Endothelial cell of umbilical vein (primary cell): ENCODE measurements at regions not wholly inside any gene's neighbourhood (a gene's known extent, or its start where the extent isn't known, plus 50 kb on each side); places are given as distances from the start of the nearest gene placed in this dataset.

Experiments used
- BruUV-seq: library from RNA; stranded (reverse); fragments of 400-500 nt; replicated peaks from 2 replicates; lab custom pipeline; 2021; lab: Mats Ljungman, UMichigan
- CTCF ChIA-PET: fragments of 300-600, 350-600 bp; sonication (Branson Sonifier 250); formaldehyde crosslinking; loops from one replicate; lab custom pipeline; 2021; ENCODE audit warnings: antibody characterized with exemption, inconsistent platforms; lab: Charles Lee
- POLR2A ChIA-PET: fragments of 300-600, 350-600 bp; sonication (Branson Sonifier 250); formaldehyde crosslinking; loops from one replicate; lab custom pipeline; 2021; ENCODE audit warnings: antibody characterized with exemption, inconsistent platforms; lab: Charles Lee
- DNase-seq: peaks from one replicate; pipeline ENCODE4 v3.0.0-alpha.2; 2011; ENCODE audit warnings: low read depth, low spot score
- FAIRE-seq: peaks from 2 replicates; lab custom pipeline; 2011; peaks lifted over from hg19 to GRCh38; lab: Jason Lieb, UNC
- H2AFZ ChIP-seq: 2 replicates; pipeline ENCODE4 v1.6.0; 2012; ENCODE audit warnings: low read depth, low read length, control low read depth, inconsistent platforms
- H3K27ac ChIP-seq: 2 replicates; pipeline ENCODE4 v1.5.1; 2011; ENCODE audit warnings: low read depth, mild to moderate bottlenecking, control low read depth, low read length, moderate library complexity; ENCODE audit not compliant: insufficient read depth
- H3K27me3 ChIP-seq, 2 experiments: 2 replicates each; pipeline versions ENCODE4 v1.6.0 to v1.6.1; 2011; ENCODE audit warnings: low read length in 2 of 2, mixed read lengths in 1 of 2; ENCODE audit not compliant: control insufficient read depth in 2 of 2, insufficient read depth in 2 of 2
- H3K36me3 ChIP-seq, 2 experiments: 2 replicates in 1 of 2; 3 replicates in 1 of 2; pipeline ENCODE4 v1.5.1; 2011; ENCODE audit warnings: low read length in 2 of 2, mild to moderate bottlenecking in 1 of 2, moderate library complexity in 1 of 2; ENCODE audit not compliant: control insufficient read depth in 2 of 2, insufficient read depth in 2 of 2; ENCODE audit errors: extremely low read depth in 1 of 2
- H3K4me1 ChIP-seq: 3 replicates; pipeline ENCODE4 v1.5.1; 2011; ENCODE audit warnings: mild to moderate bottlenecking, low read length; ENCODE audit not compliant: control insufficient read depth, insufficient read depth; ENCODE audit errors: extremely low read depth
- H3K4me2 ChIP-seq: 2 replicates; pipeline ENCODE4 v1.6.1; 2011; ENCODE audit warnings: low read length, control low read depth, mixed read lengths; ENCODE audit not compliant: insufficient read depth
- H3K4me3 ChIP-seq, 3 experiments: fragments of 200-600 bp in 1 of 3; sonication (generic), shearing (Covaris generic) in 1 of 3; replicated peaks in 1 of 3; 2 replicates each; pipeline ENCODE4 v1.5.1; 2011 to 2016; ENCODE audit warnings: control low read depth in 3 of 3, low read length in 3 of 3, mild to moderate bottlenecking in 2 of 3, inconsistent platforms in 1 of 3, low read depth in 1 of 3, moderate library complexity in 1 of 3; ENCODE audit not compliant: insufficient read depth in 1 of 3
- H3K79me2 ChIP-seq: 2 replicates; pipeline ENCODE4 v1.6.0; 2012; ENCODE audit warnings: low read length, inconsistent platforms; ENCODE audit not compliant: control insufficient read depth, insufficient read depth
- H3K9ac ChIP-seq: replicated peaks from 2 replicates; pipeline ENCODE3; 2011; ENCODE audit warnings: low read length, control low read depth; ENCODE audit not compliant: insufficient read depth; ENCODE audit errors: extremely low read depth
- H3K9me1 ChIP-seq: replicated peaks from 3 replicates; pipeline ENCODE4 v1.6.0; 2011; ENCODE audit warnings: mild to moderate bottlenecking, low read length; ENCODE audit not compliant: control insufficient read depth, insufficient read depth; ENCODE audit errors: extremely low read depth
- H3K9me3 ChIP-seq: replicated peaks from 2 replicates; pipeline ENCODE4 v1.5.1; 2012; ENCODE audit warnings: low read length, inconsistent platforms; ENCODE audit not compliant: control insufficient read depth, insufficient read depth
- H4K20me1 ChIP-seq: replicated peaks from 2 replicates; pipeline ENCODE3; 2011; ENCODE audit warnings: mild to moderate bottlenecking, low read length; ENCODE audit not compliant: control insufficient read depth, insufficient read depth; ENCODE audit errors: extremely low read depth
- EZH2 ChIP-seq: IDR thresholded peaks from 2 replicates; pipeline ENCODE4 v1.6.1; 2012; ENCODE audit warnings: borderline replicate concordance, low read depth, mild to moderate bottlenecking, moderate library complexity, low read length, inconsistent platforms; ENCODE audit not compliant: severe bottlenecking
- FOS ChIP-seq: IDR thresholded peaks from 2 replicates; pipeline ENCODE4 v1.6.1; 2011; ENCODE audit warnings: mild to moderate bottlenecking, low read length, moderate library complexity, borderline replicate concordance; ENCODE audit not compliant: insufficient read depth
- GATA2 ChIP-seq: IDR thresholded peaks from 2 replicates; pipeline ENCODE4 v1.7.0; 2011; ENCODE audit warnings: low read depth, mild to moderate bottlenecking, moderate library complexity, mixed read lengths, low read length; ENCODE audit not compliant: insufficient read length, insufficient read depth
- JUN ChIP-seq: IDR thresholded peaks from 2 replicates; pipeline ENCODE4 v1.6.1; 2011; ENCODE audit warnings: borderline replicate concordance, low read depth; ENCODE audit not compliant: insufficient read length, insufficient read depth
- MYC ChIP-seq: IDR thresholded peaks from one replicate; pipeline ENCODE4 v1.6.1; 2011; ENCODE audit warnings: mild to moderate bottlenecking, low read depth, low read length
- POLR2A ChIP-seq: IDR thresholded peaks from 2 replicates; pipeline ENCODE4 v1.6.1; 2012; ENCODE audit warnings: low read depth, mild to moderate bottlenecking, control low read depth, low read length
- POLR2AphosphoS5 ChIP-seq: IDR thresholded peaks from 2 replicates; pipeline ENCODE4 v1.6.1; 2012; ENCODE audit warnings: low read depth, mild to moderate bottlenecking, control low read depth, low read length, moderate library complexity; ENCODE audit not compliant: insufficient read depth
- dilution Hi-C: fragments of 300-500 bp; cut with MboI; formaldehyde crosslinking; loops from one replicate; pipeline ENCODE4 v1.15.0; 2019; ENCODE audit warnings: low sequenced_read_pairs; ENCODE audit not compliant: extremely low pct_ligation_motif_present
- intact Hi-C: fragments of 100-400 bp; cut with micrococcal nuclease; formaldehyde crosslinking; loops from one replicate; pipeline ENCODE4 v1.10.0; 2022
- TF ChIP-seq, protein P1 (sequence below), 2 donors: IDR thresholded peaks; 1 replicate in 1 of 2; 2 replicates in 1 of 2; pipeline ENCODE4 v1.5.1; 2011; ENCODE audit warnings: low read length in 2 of 2, mild to moderate bottlenecking in 2 of 2, moderate library complexity in 2 of 2, control low read depth in 1 of 2, inconsistent platforms in 1 of 2, low read depth in 1 of 2; ENCODE audit not compliant: insufficient read depth in 1 of 2; ENCODE audit errors: extremely low read depth in 1 of 2
- TF ChIP-seq, protein P2 (sequence below): IDR thresholded peaks from 2 replicates; pipeline ENCODE4 v1.6.1; 2011; ENCODE audit not compliant: insufficient read depth, insufficient read length

DNA sequence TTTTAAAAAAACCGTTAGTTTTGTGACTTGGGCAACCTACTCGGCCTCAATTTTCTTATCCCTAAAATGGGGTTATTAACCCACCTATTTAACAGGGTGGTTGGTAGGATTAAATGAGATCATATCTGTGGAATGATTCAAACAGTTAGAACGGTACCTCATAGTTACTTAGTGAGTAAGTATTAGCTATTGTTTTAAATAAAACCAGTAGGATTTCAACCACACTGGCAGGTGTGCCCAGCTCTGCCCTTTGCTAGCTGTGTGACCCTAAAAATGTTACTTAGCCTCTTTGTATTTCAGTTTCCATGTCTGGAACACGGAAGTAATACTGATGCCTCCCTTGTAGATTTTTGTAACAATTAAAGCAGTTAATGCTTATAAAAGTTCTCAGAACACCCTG lies 225.8 kb upstream of the SPRY1 start:
- Histone ChIP-seq H3K4me3 (no peak overlapping the region), H3K4me1 (no peaks in the 10 kb centered on the region), H3K9me1 (no peaks in the 10 kb centered on the region), H3K79me2 (no peaks in the 10 kb centered on the region), H3K9me3 (no peaks in the 10 kb centered on the region), H3K4me2 (no peak overlapping the region), H4K20me1 (no peaks in the 10 kb centered on the region), H3K36me3 (no peaks in the 10 kb centered on the region), H3K9ac (no peak overlapping the region), H2AFZ (no peak overlapping the region), H3K27me3 (no peaks in the 10 kb centered on the region), H3K27ac (no peak overlapping the region)
- intact Hi-C loops (no loop called here), dilution Hi-C loops (no loop called here)
- ChIA-PET POLR2A (no interaction called here), CTCF (interaction anchor here (0.9 kb wide), 1 partner anchor 15 kb away, joined by 3 read pairs; no protein-coding TSS in a partner anchor)
- FAIRE-seq (no peak), DNase-seq (no peak)
- TF ChIP-seq POLR2A, result no peak
- no peak for TF ChIP-seq GATA2
- TF ChIP-seq POLR2AphosphoS5, result no peak
- TF ChIP-seq, protein P1, sequence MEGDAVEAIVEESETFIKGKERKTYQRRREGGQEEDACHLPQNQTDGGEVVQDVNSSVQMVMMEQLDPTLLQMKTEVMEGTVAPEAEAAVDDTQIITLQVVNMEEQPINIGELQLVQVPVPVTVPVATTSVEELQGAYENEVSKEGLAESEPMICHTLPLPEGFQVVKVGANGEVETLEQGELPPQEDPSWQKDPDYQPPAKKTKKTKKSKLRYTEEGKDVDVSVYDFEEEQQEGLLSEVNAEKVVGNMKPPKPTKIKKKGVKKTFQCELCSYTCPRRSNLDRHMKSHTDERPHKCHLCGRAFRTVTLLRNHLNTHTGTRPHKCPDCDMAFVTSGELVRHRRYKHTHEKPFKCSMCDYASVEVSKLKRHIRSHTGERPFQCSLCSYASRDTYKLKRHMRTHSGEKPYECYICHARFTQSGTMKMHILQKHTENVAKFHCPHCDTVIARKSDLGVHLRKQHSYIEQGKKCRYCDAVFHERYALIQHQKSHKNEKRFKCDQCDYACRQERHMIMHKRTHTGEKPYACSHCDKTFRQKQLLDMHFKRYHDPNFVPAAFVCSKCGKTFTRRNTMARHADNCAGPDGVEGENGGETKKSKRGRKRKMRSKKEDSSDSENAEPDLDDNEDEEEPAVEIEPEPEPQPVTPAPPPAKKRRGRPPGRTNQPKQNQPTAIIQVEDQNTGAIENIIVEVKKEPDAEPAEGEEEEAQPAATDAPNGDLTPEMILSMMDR (IDR thresholded peaks at IDR 0.05; ENCODE audit: extremely low read depth in 1 of 2, insufficient read depth in 1 of 2, low read depth in 1 of 2, low read length in 2 of 2), result no peak
- TF ChIP-seq EZH2, result no peak
- no peak for TF ChIP-seq FOS
- TF ChIP-seq MYC, result no peak
- TF ChIP-seq JUN, result no peak
- TF ChIP-seq, protein P2, sequence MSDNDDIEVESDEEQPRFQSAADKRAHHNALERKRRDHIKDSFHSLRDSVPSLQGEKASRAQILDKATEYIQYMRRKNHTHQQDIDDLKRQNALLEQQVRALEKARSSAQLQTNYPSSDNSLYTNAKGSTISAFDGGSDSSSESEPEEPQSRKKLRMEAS, result no peak
- no TSS peak for BruUV-seq
